OCI-LY7 (cell line): ENCODE measurements at regions not wholly inside any gene's neighbourhood (a gene's known extent, or its start where the extent isn't known, plus 50 kb on each side); places are given as distances from the start of the nearest gene placed in this dataset.
"Not testable (repeated sequence)": the region's sequence is repeated elsewhere in the genome, so short reads cannot be mapped to it uniquely, and the experiment has no call there.

ENCODE experiments used
- BruUV-seq: library from RNA; stranded (reverse); fragments of 400-500 nt; replicated peaks from 2 replicates; lab custom pipeline; 2021; lab: Mats Ljungman, UMichigan
- CTCF ChIA-PET: fragments of 300-600 bp; sonication (Branson Sonifier 250); formaldehyde crosslinking; loops from one replicate; lab custom pipeline; 2022; ENCODE audit warnings: antibody characterized with exemption; ENCODE audit not compliant: unreplicated experiment; lab: Charles Lee
- POLR2A ChIA-PET: fragments of 300-600 bp; sonication (Branson Sonifier 250); formaldehyde crosslinking; loops from one replicate; lab custom pipeline; 2022; ENCODE audit warnings: antibody characterized with exemption; lab: Charles Lee
- DNase-seq: peaks from one replicate; pipeline ENCODE4 v3.0.0-alpha.2; 2015; ENCODE audit warnings: low spot score
- H2AFZ ChIP-seq: fragments of 200-600 bp; sonication (generic), shearing (Covaris generic); 2 replicates; pipeline ENCODE4 v1.6.1; 2014; ENCODE audit warnings: mild to moderate bottlenecking, antibody characterized with exemption, low read length, moderate library complexity
- H3K27ac ChIP-seq: fragments of 200-600 bp; sonication (generic); 2 replicates; pipeline ENCODE4 v1.5.1; 2014; ENCODE audit warnings: mixed run types, low read depth, mild to moderate bottlenecking, moderate library complexity, low read length, inconsistent platforms; ENCODE audit not compliant: poor library complexity, severe bottlenecking
- H3K36me3 ChIP-seq: fragments of 200-600 bp; sonication (generic); 2 replicates; pipeline ENCODE4 v1.6.1; 2014; ENCODE audit warnings: mild to moderate bottlenecking, antibody characterized with exemption, low read length, moderate library complexity, mixed read lengths; ENCODE audit not compliant: insufficient read depth
- H3K4me1 ChIP-seq: fragments of 200-600 bp; sonication (generic); 2 replicates; pipeline ENCODE4 v1.5.1; 2014; ENCODE audit warnings: mild to moderate bottlenecking, low read length; ENCODE audit not compliant: insufficient read depth, poor library complexity, severe bottlenecking
- H3K4me2 ChIP-seq: fragments of 200-600 bp; sonication (generic); 2 replicates; pipeline ENCODE4 v1.6.1; 2014; ENCODE audit warnings: mild to moderate bottlenecking, low read length
- H3K4me3 ChIP-seq: fragments of 200-600 bp; sonication (generic); 2 replicates; pipeline ENCODE4 v1.5.1; 2014; ENCODE audit warnings: mild to moderate bottlenecking, low read depth, low read length; ENCODE audit not compliant: poor library complexity, severe bottlenecking
- H3K79me2 ChIP-seq: fragments of 200-600 bp; sonication (generic); 2 replicates; pipeline ENCODE4 v1.6.1; 2016; ENCODE audit warnings: low read depth, mild to moderate bottlenecking, low read length, moderate library complexity, mixed read lengths; ENCODE audit not compliant: insufficient read depth
- H3K9me2 ChIP-seq: fragments of 200-600 bp; sonication (generic); 2 replicates; pipeline ENCODE4 v1.6.1; 2016; ENCODE audit warnings: mild to moderate bottlenecking, low read length, mixed read lengths; ENCODE audit not compliant: insufficient read depth
- H3K9me3 ChIP-seq: fragments of 200-600 bp; sonication (generic); 2 replicates; pipeline ENCODE4 v1.6.1; 2014; ENCODE audit warnings: mild to moderate bottlenecking, mixed run types, low read length, mixed read lengths
- H4K20me1 ChIP-seq: fragments of 200-600 bp; sonication (generic); 2 replicates; pipeline ENCODE4 v1.6.1; 2014; ENCODE audit warnings: mild to moderate bottlenecking, antibody characterized with exemption, low read length, moderate library complexity, mixed read lengths; ENCODE audit not compliant: insufficient read depth
- CTCF ChIP-seq: fragments of 200-600 bp; sonication (generic); conservative IDR thresholded peaks from 2 replicates; pipeline ENCODE4 v1.5.1; 2014; ENCODE audit warnings: mild to moderate bottlenecking, antibody characterized with exemption, low read length, moderate library complexity, mixed read lengths
- EZH2phosphoT487 ChIP-seq: fragments of 200-600 bp; sonication (generic); IDR thresholded peaks from 2 replicates; pipeline ENCODE4 v1.6.1; 2018; ENCODE audit warnings: low read depth, borderline replicate concordance, mild to moderate bottlenecking, mixed run types, antibody characterized with exemption, low read length, moderate library complexity, mixed read lengths
- intact Hi-C: fragments of 100-400 bp; cut with micrococcal nuclease; formaldehyde crosslinking; loops from one replicate; pipeline ENCODE4 v1.10.0; 2022; ENCODE audit not compliant: unreplicated experiment

- POLR2A ChIA-PET, result interaction anchor here (0.6 kb wide), 2 partner anchors 22 to 288 kb away, joined by 3 read pairs; no protein-coding TSS in a partner anchor
- no peaks in the 10 kb centered on the region for H3K9me3 ChIP-seq
- no peak overlapping the region for H3K4me3 ChIP-seq
- CTCF ChIA-PET, result no interaction called here
- H3K36me3 ChIP-seq, result no peaks in the 10 kb centered on the region
- no peaks in the 10 kb centered on the region for H3K4me1 ChIP-seq
- H4K20me1 ChIP-seq, result no peaks in the 10 kb centered on the region
- intact Hi-C loops, result no loop called here
- no peak overlapping the region for H3K27ac ChIP-seq
- no TSS peak for BruUV-seq
- H2AFZ ChIP-seq, result no peak overlapping the region
- no peaks in the 10 kb centered on the region for H3K9me2 ChIP-seq
- no peaks in the 10 kb centered on the region for H3K79me2 ChIP-seq
- no peak for TF ChIP-seq EZH2phosphoT487
- no peak for TF ChIP-seq CTCF
- no peak for DNase-seq
- H3K4me2 ChIP-seq, result no peak overlapping the region
Observed at GRCh38 chr7:138363721-138364120, 96.3 kb upstream of the TRIM24 start.

DNA sequence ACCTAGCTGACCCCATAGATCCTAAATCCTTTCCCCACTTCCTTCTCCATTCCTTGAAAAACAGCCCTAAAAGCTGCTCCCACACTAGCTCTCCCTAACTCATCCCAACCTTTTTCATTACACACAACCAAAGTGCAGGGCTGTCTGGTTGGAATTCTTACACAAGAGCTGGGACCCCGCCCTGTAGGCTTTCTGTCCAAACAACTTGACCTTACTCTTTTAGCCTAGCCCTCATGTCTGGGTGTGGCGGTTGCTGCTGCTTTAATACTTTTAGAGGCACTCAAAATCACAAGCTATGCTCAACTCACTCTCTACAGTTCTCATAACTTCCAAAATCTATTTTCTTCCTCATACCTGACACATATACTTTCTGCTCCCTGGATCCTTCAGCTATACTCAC is 93.9 kb upstream of the TRIM24 start:
- H3K27ac ChIP-seq, intact Hi-C loops, H3K4me3 ChIP-seq, H3K4me1 ChIP-seq, H3K9me2 ChIP-seq, H3K36me3 ChIP-seq, BruUV-seq, H3K9me3 ChIP-seq, H2AFZ ChIP-seq, POLR2A ChIA-PET, H4K20me1 ChIP-seq, CTCF ChIA-PET, H3K4me2 ChIP-seq, DNase-seq, H3K79me2 ChIP-seq: not testable (repeated sequence)

- H4K20me1 ChIP-seq, H3K36me3 ChIP-seq, BruUV-seq, H3K79me2 ChIP-seq, H3K4me2 ChIP-seq, DNase-seq, CTCF ChIA-PET, intact Hi-C loops, H3K9me2 ChIP-seq, H3K4me3 ChIP-seq, H3K27ac ChIP-seq, H3K4me1 ChIP-seq, H2AFZ ChIP-seq, H3K9me3 ChIP-seq: not testable (repeated sequence)
- POLR2A ChIA-PET, result interaction anchor here (0.5 to 0.6 kb wide), 2 partner anchors 21 to 268 kb away, joined by 3 to 6 read pairs; no protein-coding TSS in a partner anchor
Observed at GRCh38 chr7:138366676-138367075, 93.4 kb upstream of the TRIM24 start.

- intact Hi-C loops, result no loop called here
- H3K4me2 ChIP-seq, result no peak overlapping the region
- peaks cover 9% of the 10 kb centered on the region; the same call in 1 of the 2 replicates for H3K9me3 ChIP-seq
- H3K27ac ChIP-seq, result no peak overlapping the region
- H3K79me2 ChIP-seq, result no peaks in the 10 kb centered on the region
- ChIA-PET POLR2A (interaction anchor here (0.7 kb wide), 1 partner anchor 59 kb away, joined by 3 read pairs; no protein-coding TSS in a partner anchor), CTCF (no interaction called here)
- H3K9me2 ChIP-seq, result no peaks in the 10 kb centered on the region
- BruUV-seq, result no TSS peak
- TF ChIP-seq CTCF, result no peak
- no peak for TF ChIP-seq EZH2phosphoT487
- no peaks in the 10 kb centered on the region for H3K4me1 ChIP-seq
- H3K36me3 ChIP-seq, result no peaks in the 10 kb centered on the region
- no peak overlapping the region for H2AFZ ChIP-seq
- H3K4me3 ChIP-seq, result no peak overlapping the region
- H4K20me1 ChIP-seq, result no peaks in the 10 kb centered on the region
- no peak for DNase-seq
Observed at GRCh38 chr7:138369797-138370196, 90.3 kb upstream of the TRIM24 start.
